Activated CD4-positive, alpha-beta T cell treated with anti-CD3 and anti-CD28 coated beads for 24 hours (primary cell): ENCODE measurements at regions not wholly inside any gene's neighbourhood (a gene's known extent, or its start where the extent isn't known, plus 50 kb on each side); places are given as distances from the start of the nearest gene placed in this dataset.

ENCODE experiments used
- DNase-seq, 2 donors: peaks; one replicate each; pipeline ENCODE4 v3.0.0-alpha.2; 2020; ENCODE audit warnings: low read depth in 2 of 2

DNA sequence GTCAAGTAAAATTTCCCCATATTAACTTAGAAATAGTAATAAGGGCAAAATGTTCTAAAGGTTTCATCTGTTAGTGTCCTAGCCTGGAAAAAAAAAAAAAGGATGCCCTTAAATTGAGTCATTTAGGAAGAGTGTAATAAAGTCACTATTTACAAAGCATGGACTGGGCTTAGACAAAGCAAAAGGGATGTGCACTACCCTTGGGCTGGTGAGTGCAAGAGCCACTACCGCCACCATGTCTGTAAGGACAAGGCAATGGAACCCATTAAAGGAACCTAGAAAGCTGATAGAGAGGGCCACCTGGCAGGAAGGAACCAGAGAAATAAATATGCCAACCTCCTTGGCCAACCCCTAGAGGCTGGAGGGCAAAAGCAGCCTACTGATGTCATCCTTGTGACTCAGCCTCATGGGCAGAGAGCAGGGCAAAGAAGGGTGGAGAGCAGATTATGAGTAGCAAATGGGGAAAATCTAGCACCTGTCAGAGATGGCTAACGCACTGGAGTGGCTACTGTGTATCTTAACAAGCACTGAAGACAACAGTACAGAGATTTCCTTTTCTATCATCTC lies 59.5 kb upstream of the FUT8 start:
- DNase-seq = no peak

DNA sequence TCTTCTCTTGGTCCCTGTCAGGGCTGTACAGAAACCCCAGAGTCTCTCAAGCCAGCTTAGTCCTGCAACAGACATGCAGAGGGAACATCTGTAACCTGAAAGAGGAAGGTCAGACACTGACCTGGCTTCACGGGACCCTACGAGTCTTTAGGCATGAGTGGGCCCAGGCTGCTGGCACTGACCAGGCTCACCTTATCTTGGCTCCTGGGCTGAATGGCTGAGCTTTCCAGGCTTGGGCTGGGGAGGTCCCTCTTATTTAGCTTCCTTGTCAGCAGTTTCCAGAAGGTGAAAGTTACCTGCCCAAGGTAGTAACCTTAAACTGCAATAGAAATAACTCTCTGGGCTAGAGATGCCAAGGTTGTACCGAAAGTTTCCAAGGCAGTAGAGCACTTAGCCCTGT lies 58.4 kb upstream of the FUT8 start:
- no peak for DNase-seq

GRCh38 chr14:65354715-65355114 lies 57.8 kb upstream of the FUT8 start:
- DNase-seq = no peak

- DNase-seq = peak in 1 of 2 donors; percentile 14
These were observed 56.1 kb upstream of the FUT8 start for GRCh38 chr14:65356327-65356836.

GRCh38 chr14:65357113-65357512 lies 55.4 kb upstream of the FUT8 start:
- no peak for DNase-seq

DNA sequence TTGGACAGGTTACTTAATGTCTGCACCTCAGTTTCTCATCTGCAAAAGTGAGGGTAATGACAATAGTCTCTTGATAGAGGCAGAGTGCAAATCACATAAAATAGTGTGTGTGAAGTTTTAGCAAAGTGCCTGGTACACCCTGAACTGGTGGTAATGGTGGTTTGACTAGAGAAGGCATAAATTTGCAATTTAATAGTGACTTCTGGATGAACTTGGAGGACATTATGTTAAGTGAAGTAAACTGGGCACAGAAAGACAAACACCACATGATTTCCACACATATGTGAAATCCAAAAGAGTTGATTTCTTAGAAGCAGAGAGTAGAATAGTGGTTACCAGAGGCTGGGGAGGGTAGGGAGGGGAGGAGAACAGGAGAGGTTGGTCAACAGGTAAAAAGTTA lies 54.8 kb upstream of the FUT8 start:
- DNase-seq = no peak

DNA sequence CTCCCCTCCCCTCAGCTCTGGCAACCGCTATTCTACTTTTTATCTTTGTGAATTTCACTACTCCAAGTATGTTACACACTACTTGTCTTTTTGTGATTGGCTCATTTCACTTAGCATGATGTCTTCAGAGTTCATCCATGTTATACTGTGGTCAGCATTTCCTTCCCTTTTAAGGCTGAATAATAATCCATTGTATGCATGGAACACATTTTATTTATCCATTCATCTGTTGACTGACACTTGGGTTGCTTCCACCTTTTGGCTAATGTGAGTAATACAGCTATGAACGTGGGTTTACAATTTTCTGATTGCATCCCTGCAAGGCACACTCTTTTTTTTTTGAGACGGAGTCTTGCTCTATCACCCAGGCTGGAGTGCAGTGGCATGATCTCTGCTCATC lies 53.0 kb upstream of the FUT8 start:
- no peak for DNase-seq

DNA sequence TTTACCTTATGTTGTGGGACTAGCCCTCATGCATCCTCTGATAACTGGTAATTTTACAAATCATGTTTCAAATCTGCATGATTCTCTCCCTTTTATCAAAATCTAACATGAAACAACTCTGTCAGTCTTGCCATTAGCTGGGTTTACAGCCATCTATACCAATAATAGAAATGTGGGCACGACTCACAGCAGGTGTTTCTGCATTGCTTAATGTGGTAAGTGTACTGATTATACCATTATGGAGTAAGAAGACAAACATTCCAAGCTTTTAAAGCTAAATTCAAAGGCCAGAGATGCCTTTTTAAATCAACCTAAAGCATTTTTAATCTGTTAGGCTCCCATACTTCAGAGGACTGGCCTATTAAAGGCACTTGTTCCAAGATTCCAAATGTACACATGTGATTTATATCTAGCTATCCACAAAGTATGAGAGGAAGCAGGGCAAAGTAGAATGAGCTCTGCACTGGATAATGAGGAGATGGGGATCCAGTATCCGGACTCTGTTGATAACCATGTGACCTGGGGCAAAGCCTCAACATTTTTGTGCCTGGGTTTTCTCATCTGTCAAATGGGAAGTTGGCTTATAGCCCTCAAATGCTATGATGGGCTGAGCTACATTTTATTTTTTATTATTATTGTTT lies 52.3 kb upstream of the FUT8 start:
- DNase-seq = no peak

GRCh38 chr14:65361920-65362319 lies 50.6 kb upstream of the FUT8 start:
- DNase-seq = no peak
